ENCODE measurements at regions not wholly inside any gene's neighbourhood (a gene's known extent, or its start where the extent isn't known, plus 50 kb on each side); places are given as distances from the start of the nearest gene placed in this dataset.

DNA sequence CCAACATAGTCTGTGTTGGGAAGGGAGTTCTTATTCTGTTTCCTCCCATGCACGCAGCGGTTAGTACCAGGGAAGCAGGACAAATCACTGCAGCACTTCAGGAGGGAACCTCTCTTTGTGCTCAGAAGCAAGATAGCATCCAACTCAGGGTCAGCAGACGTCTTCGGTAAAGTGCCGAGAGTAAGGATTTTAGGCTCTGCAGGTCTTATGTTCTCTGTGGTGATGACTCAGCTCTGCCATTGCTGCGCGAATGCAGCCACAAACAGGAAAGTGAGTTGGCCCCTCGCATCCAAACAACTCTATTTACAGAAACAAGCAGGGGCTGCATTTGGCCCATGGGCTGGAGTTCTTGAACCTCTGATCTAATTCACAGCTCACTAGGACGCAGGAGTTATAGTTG, 122.1 kb upstream of the SPATA13 start:
- TF ChIP-seq, protein P1, sequence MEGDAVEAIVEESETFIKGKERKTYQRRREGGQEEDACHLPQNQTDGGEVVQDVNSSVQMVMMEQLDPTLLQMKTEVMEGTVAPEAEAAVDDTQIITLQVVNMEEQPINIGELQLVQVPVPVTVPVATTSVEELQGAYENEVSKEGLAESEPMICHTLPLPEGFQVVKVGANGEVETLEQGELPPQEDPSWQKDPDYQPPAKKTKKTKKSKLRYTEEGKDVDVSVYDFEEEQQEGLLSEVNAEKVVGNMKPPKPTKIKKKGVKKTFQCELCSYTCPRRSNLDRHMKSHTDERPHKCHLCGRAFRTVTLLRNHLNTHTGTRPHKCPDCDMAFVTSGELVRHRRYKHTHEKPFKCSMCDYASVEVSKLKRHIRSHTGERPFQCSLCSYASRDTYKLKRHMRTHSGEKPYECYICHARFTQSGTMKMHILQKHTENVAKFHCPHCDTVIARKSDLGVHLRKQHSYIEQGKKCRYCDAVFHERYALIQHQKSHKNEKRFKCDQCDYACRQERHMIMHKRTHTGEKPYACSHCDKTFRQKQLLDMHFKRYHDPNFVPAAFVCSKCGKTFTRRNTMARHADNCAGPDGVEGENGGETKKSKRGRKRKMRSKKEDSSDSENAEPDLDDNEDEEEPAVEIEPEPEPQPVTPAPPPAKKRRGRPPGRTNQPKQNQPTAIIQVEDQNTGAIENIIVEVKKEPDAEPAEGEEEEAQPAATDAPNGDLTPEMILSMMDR (IDR thresholded peaks at IDR 0.05): no peak
- TF ChIP-seq POLR2A (IDR thresholded peaks at IDR 0.05): no peak

Measured in testis (tissue), 2 donors.